H1 (cell line): ENCODE measurements at regions not wholly inside any gene's neighbourhood (a gene's known extent, or its start where the extent isn't known, plus 50 kb on each side); places are given as distances from the start of the nearest gene placed in this dataset.

ENCODE experiments used
- CTCF ChIA-PET: fragments of 300-600 bp; sonication (Branson Sonifier 250); formaldehyde crosslinking; loops from one replicate; lab custom pipeline; 2021; ENCODE audit not compliant: partially characterized antibody; lab: Charles Lee
- POLR2A ChIA-PET: fragments of 300-600 bp; sonication (Branson Sonifier 250); formaldehyde crosslinking; loops from one replicate; lab custom pipeline; 2021; ENCODE audit warnings: inconsistent platforms; ENCODE audit not compliant: partially characterized antibody; lab: Charles Lee
- DNase-seq, 2 experiments: peaks; one replicate each; pipeline versions ENCODE4 v3.0.0 to v3.0.0-alpha.2; 2010 to 2022; ENCODE audit warnings: low spot score in 2 of 2, low read depth in 1 of 2, mixed read lengths in 1 of 2
- FAIRE-seq: peaks from 2 replicates; lab custom pipeline; 2011; peaks lifted over from hg19 to GRCh38; lab: Jason Lieb, UNC
- H2AFZ ChIP-seq: 2 replicates; pipeline ENCODE4 v1.8.1; 2012; ENCODE audit warnings: low read length, inconsistent platforms
- H2AK5ac ChIP-seq: 2 replicates; pipeline ENCODE4 v1.6.1; 2013; ENCODE audit warnings: low read depth, low read length
- H2BK120ac ChIP-seq: replicated peaks from 2 replicates; pipeline ENCODE3; 2013; ENCODE audit warnings: low read depth, low read length, inconsistent platforms
- H2BK12ac ChIP-seq: 2 replicates; pipeline ENCODE4 v1.6.1; 2013; ENCODE audit warnings: low read depth, low read length
- H2BK15ac ChIP-seq: 2 replicates; pipeline ENCODE4 v1.6.1; 2013; ENCODE audit warnings: low read length
- H2BK20ac ChIP-seq: 2 replicates; pipeline ENCODE4 v1.6.1; 2013; ENCODE audit warnings: low read length
- H2BK5ac ChIP-seq: 2 replicates; pipeline ENCODE4 v1.6.1; 2013; ENCODE audit warnings: low read depth, low read length
- H3K14ac ChIP-seq: 2 replicates; pipeline ENCODE4 v1.6.1; 2013; ENCODE audit warnings: inconsistent platforms; ENCODE audit not compliant: insufficient read length
- H3K18ac ChIP-seq: 2 replicates; pipeline ENCODE4 v1.6.1; 2013; ENCODE audit warnings: low read length; ENCODE audit errors: extremely low read depth
- H3K23ac ChIP-seq: 2 replicates; pipeline ENCODE4 v1.6.1; 2013; ENCODE audit warnings: inconsistent platforms; ENCODE audit not compliant: insufficient read length
- H3K23me2 ChIP-seq: 2 replicates; pipeline ENCODE4 v1.6.1; 2013; ENCODE audit warnings: low read depth, low read length
- H3K27ac ChIP-seq: 2 replicates; pipeline ENCODE4 v1.6.1; 2011; ENCODE audit warnings: low read depth, low read length, inconsistent platforms
- H3K27me3 ChIP-seq, 4 experiments: replicated peaks in 1 of 4; 1 replicate in 1 of 4; 2 replicates in 3 of 4; pipeline versions ENCODE4 v1.6.1 to v1.8.1; 2011 to 2013; ENCODE audit warnings: low read length in 3 of 4, mild to moderate bottlenecking in 3 of 4, inconsistent platforms in 2 of 4, mixed read lengths in 2 of 4, moderate library complexity in 1 of 4; ENCODE audit not compliant: control insufficient read depth in 3 of 4, insufficient read depth in 3 of 4; ENCODE audit errors: extremely low read depth in 1 of 4
- H3K36me3 ChIP-seq, 4 experiments: 2 replicates each; pipeline versions ENCODE4 v1.6.1 to v1.8.1; 2011 to 2013; ENCODE audit warnings: mild to moderate bottlenecking in 4 of 4, low read length in 3 of 4, moderate library complexity in 2 of 4, control low read depth in 1 of 4, inconsistent platforms in 1 of 4; ENCODE audit not compliant: insufficient read depth in 4 of 4, control insufficient read depth in 2 of 4
- H3K4ac ChIP-seq: replicated peaks from 2 replicates; pipeline ENCODE3; 2013; ENCODE audit warnings: low read length, low read depth, mixed read lengths, inconsistent platforms; ENCODE audit not compliant: insufficient read length
- H3K4me1 ChIP-seq, 4 experiments: replicated peaks in 1 of 4; 1 replicate in 1 of 4; 2 replicates in 3 of 4; pipeline versions ENCODE4 v1.6.1 to v1.8.1; 2011 to 2013; ENCODE audit warnings: low read length in 3 of 4, inconsistent platforms in 2 of 4, mixed read lengths in 1 of 4; ENCODE audit not compliant: insufficient read depth in 4 of 4, control insufficient read depth in 3 of 4
- H3K4me2 ChIP-seq, 2 experiments: 2 replicates each; pipeline versions ENCODE4 v1.6.1 to v1.8.1; 2011 to 2013; ENCODE audit warnings: low read depth in 2 of 2, low read length in 2 of 2, control low read depth in 1 of 2, inconsistent platforms in 1 of 2, mild to moderate bottlenecking in 1 of 2; ENCODE audit not compliant: insufficient read depth in 1 of 2
- H3K4me3 ChIP-seq, 4 experiments: fragments of 200-600, 300-600 bp in 1 of 4; sonication (generic), shearing (Covaris generic), sonication (Bioruptor Twin) in 1 of 4; 2 replicates each; pipeline versions ENCODE4 v1.5.1 to v1.8.1; 2011 to 2016; ENCODE audit warnings: low read length in 4 of 4, low read depth in 3 of 4, control low read depth in 2 of 4, inconsistent platforms in 2 of 4, mild to moderate bottlenecking in 2 of 4, mixed read lengths in 1 of 4, moderate library complexity in 1 of 4; ENCODE audit not compliant: insufficient read depth in 2 of 4; ENCODE audit errors: extremely low read depth in 1 of 4
- H3K56ac ChIP-seq: replicated peaks from 2 replicates; pipeline ENCODE3; 2013; ENCODE audit warnings: low read depth, mild to moderate bottlenecking, mixed read lengths, low read length, inconsistent platforms; ENCODE audit not compliant: insufficient read length
- H3K79me1 ChIP-seq: 2 replicates; pipeline ENCODE4 v1.6.1; 2013; ENCODE audit warnings: low read depth, low read length, control low read depth
- H3K79me2 ChIP-seq, 2 experiments: 2 replicates each; pipeline versions ENCODE4 v1.6.1 to v1.8.1; 2012 to 2013; ENCODE audit warnings: low read length in 2 of 2, mild to moderate bottlenecking in 2 of 2, inconsistent platforms in 1 of 2; ENCODE audit not compliant: insufficient read depth in 2 of 2, control insufficient read depth in 1 of 2
- H3K9ac ChIP-seq, 4 experiments: replicated peaks in 1 of 4; 1 replicate in 1 of 4; 2 replicates in 3 of 4; pipeline versions ENCODE4 v1.6.1 to v1.8.1; 2011 to 2013; ENCODE audit warnings: low read depth in 3 of 4, low read length in 3 of 4, control low read depth in 2 of 4, mild to moderate bottlenecking in 2 of 4, moderate library complexity in 2 of 4, inconsistent platforms in 1 of 4; ENCODE audit errors: extremely low read depth in 1 of 4
- H3K9me3 ChIP-seq, 2 experiments: 2 replicates each; pipeline versions ENCODE4 v1.6.1 to v1.8.1; 2012 to 2013; ENCODE audit warnings: mild to moderate bottlenecking in 2 of 2, moderate library complexity in 2 of 2, control low read depth in 1 of 2, inconsistent platforms in 1 of 2, low read depth in 1 of 2, low read length in 1 of 2, mixed read lengths in 1 of 2; ENCODE audit not compliant: insufficient read depth in 2 of 2
- H4K20me1 ChIP-seq, 2 experiments: replicated peaks in 1 of 2; 2 replicates each; pipeline versions ENCODE3 to v1.8.1; 2011 to 2013; ENCODE audit warnings: inconsistent platforms in 2 of 2, low read length in 2 of 2, mild to moderate bottlenecking in 1 of 2; ENCODE audit not compliant: insufficient read depth in 2 of 2, control insufficient read depth in 1 of 2
- H4K5ac ChIP-seq: 2 replicates; pipeline ENCODE4 v1.6.1; 2013; ENCODE audit warnings: low read length, low read depth, mixed read lengths, inconsistent platforms; ENCODE audit not compliant: insufficient read length
- H4K8ac ChIP-seq: 2 replicates; pipeline ENCODE4 v1.8.0; 2013; ENCODE audit warnings: mild to moderate bottlenecking, moderate library complexity, low read length, inconsistent platforms; ENCODE audit not compliant: insufficient read depth; ENCODE audit errors: extremely low read depth
- H4K91ac ChIP-seq: replicated peaks from 2 replicates; pipeline ENCODE3; 2013; ENCODE audit warnings: low read length, mixed read lengths, inconsistent platforms; ENCODE audit not compliant: insufficient read length
- BRCA1 ChIP-seq: IDR thresholded peaks from 2 replicates; pipeline ENCODE4 v1.6.1; 2012; ENCODE audit warnings: low read depth, low read length, improper control_type of control experiment
- CHD1 ChIP-seq: IDR thresholded peaks from 2 replicates; pipeline ENCODE4 v1.6.1; 2012; ENCODE audit warnings: low read depth, low read length, improper control_type of control experiment
- CTBP2 ChIP-seq: IDR thresholded peaks from 2 replicates; pipeline ENCODE4 v1.7.0; 2011; ENCODE audit warnings: borderline replicate concordance, mild to moderate bottlenecking, moderate library complexity, mixed read lengths, low read length; ENCODE audit not compliant: insufficient read depth, insufficient read length
- GABPA ChIP-seq: IDR thresholded peaks from 2 replicates; pipeline ENCODE4 v1.6.1; 2011; ENCODE audit warnings: mild to moderate bottlenecking, low read length, moderate library complexity, borderline replicate concordance; ENCODE audit not compliant: insufficient read depth
- HDAC2 ChIP-seq, 2 experiments: fragments of 300-600 bp in 1 of 2; sonication (generic) in 1 of 2; IDR thresholded peaks; 2 replicates each; pipeline ENCODE4 v1.6.1; 2011 to 2012; ENCODE audit warnings: low read depth in 2 of 2, low read length in 2 of 2, mild to moderate bottlenecking in 2 of 2, moderate library complexity in 2 of 2, borderline replicate concordance in 1 of 2, inconsistent platforms in 1 of 2
- MAFK ChIP-seq: IDR thresholded peaks from 2 replicates; pipeline ENCODE4 v1.6.1; 2012; ENCODE audit warnings: low read depth, mild to moderate bottlenecking, improper control_type of control experiment, low read length
- RAD21 ChIP-seq, 2 experiments: IDR thresholded peaks in 1 of 2; conservative IDR thresholded peaks in 1 of 2; 2 replicates each; pipeline ENCODE4 v1.6.1; 2011; ENCODE audit warnings: low read depth in 2 of 2, low read length in 2 of 2, improper control_type of control experiment in 1 of 2, inconsistent platforms in 1 of 2, mild to moderate bottlenecking in 1 of 2, moderate library complexity in 1 of 2
- RFX5 ChIP-seq: IDR thresholded peaks from 2 replicates; pipeline ENCODE4 v1.6.1; 2011; ENCODE audit warnings: low read depth, low read length, improper control_type of control experiment, borderline replicate concordance
- SIRT6 ChIP-seq: IDR thresholded peaks from one replicate; pipeline ENCODE4 v1.7.1; 2012; ENCODE audit warnings: low read length, inconsistent platforms
- SP1 ChIP-seq: IDR thresholded peaks from 2 replicates; pipeline ENCODE4 v1.6.1; 2011; ENCODE audit warnings: low read depth, low read length
- YY1 ChIP-seq: IDR thresholded peaks from 2 replicates; pipeline ENCODE4 v1.6.1; 2011; ENCODE audit warnings: low read depth, mild to moderate bottlenecking, low read length
- WGBS, 2 experiments: shearing (Covaris generic) in 1 of 2; methylation state at CpG; one replicate each; pipeline versions ENCODE4 v1.1.6 to v1.1.7; 2013 to 2015; ENCODE audit warnings: low lambda C conversion rate in 2 of 2, mixed read lengths in 2 of 2, inconsistent platforms in 1 of 2, low coverage in 1 of 2, missing lambda C conversion rate in 1 of 2; ENCODE audit not compliant: insufficient replicate concordance in 2 of 2, insufficient coverage in 1 of 2, insufficient read length in 1 of 2; ENCODE audit errors: extremely low coverage in 1 of 2, missing lambda C conversion rate in 1 of 2; 5-methylcytosine and 5-hydroxymethylcytosine counted together
- TF ChIP-seq, protein P1 (sequence below), 3 experiments: IDR thresholded peaks; 1 replicate in 2 of 3; 2 replicates in 1 of 3; pipeline versions ENCODE4 v1.5.1 to v1.6.1; 2011; ENCODE audit warnings: low read length in 3 of 3, mild to moderate bottlenecking in 3 of 3, inconsistent platforms in 2 of 3, low read depth in 1 of 3, moderate library complexity in 1 of 3; ENCODE audit not compliant: insufficient read depth in 1 of 3; ENCODE audit errors: control extremely low read depth in 1 of 3

DNA sequence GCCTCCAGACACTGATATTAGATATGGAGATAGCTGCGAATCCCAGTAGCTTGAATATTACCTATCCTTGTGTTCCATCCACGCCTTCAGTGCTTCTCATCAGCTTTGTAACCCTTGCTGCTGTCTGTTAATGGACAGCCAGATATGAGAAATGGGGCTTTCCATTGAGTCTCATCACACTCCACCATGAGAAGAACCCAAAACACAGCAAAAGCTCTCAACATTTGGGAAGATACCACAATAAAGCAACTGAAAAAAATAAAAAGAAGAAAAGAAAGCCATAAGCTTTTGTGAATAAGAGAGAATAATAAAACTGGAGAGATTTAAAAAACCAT lies 225.4 kb downstream of the GALC start:
- WGBS, 2 experiments, result 90% methylated on average over 2 of the region's 2 CpGs; no CpG with 5 or more reads in 1 of the 2 experiments
- H3K4me1 ChIP-seq, result peaks cover 0 to 2% (median 0%) of the 10 kb centered on the region in 4 experiments; a peak in 1 of 7 replicates
- FAIRE-seq, result no peak
- TF ChIP-seq CHD1 (no peak), HDAC2 (IDR thresholded peaks at IDR 0.05; ENCODE audit: borderline replicate concordance in 1 of 2, low read depth in 2 of 2, low read length in 2 of 2) (no peak), SP1 (no peak), BRCA1 (no peak), MAFK (no peak), CTBP2 (no peak), RFX5 (no peak), GABPA (no peak), RAD21 (IDR thresholded peaks at IDR 0.05 in 1 of 2, conservative IDR thresholded peaks at IDR 0.05 in 1 of 2; ENCODE audit: low read depth in 2 of 2, low read length in 2 of 2) (no peak), SIRT6 (no peak), YY1 (no peak)
- TF ChIP-seq, protein P1, sequence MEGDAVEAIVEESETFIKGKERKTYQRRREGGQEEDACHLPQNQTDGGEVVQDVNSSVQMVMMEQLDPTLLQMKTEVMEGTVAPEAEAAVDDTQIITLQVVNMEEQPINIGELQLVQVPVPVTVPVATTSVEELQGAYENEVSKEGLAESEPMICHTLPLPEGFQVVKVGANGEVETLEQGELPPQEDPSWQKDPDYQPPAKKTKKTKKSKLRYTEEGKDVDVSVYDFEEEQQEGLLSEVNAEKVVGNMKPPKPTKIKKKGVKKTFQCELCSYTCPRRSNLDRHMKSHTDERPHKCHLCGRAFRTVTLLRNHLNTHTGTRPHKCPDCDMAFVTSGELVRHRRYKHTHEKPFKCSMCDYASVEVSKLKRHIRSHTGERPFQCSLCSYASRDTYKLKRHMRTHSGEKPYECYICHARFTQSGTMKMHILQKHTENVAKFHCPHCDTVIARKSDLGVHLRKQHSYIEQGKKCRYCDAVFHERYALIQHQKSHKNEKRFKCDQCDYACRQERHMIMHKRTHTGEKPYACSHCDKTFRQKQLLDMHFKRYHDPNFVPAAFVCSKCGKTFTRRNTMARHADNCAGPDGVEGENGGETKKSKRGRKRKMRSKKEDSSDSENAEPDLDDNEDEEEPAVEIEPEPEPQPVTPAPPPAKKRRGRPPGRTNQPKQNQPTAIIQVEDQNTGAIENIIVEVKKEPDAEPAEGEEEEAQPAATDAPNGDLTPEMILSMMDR (IDR thresholded peaks at IDR 0.05; ENCODE audit: control extremely low read depth in 1 of 3, insufficient read depth in 1 of 3, low read depth in 1 of 3, low read length in 3 of 3), result no peak

More for the DNA sequence above, 225.4 kb downstream of the GALC start:
- Histone ChIP-seq H4K20me1 (no peaks in the 10 kb centered on the region), H3K56ac (no peak overlapping the region), H3K18ac (no peak overlapping the region), H2BK5ac (no peak overlapping the region), H3K4me3 (no peak overlapping the region), H3K14ac (no peak overlapping the region), H2AK5ac (no peak overlapping the region), H3K4me2 (no peak overlapping the region), H2BK12ac (no peak overlapping the region), H3K23me2 (no peaks in the 10 kb centered on the region), H3K4ac (no peak overlapping the region), H3K9ac (no peak overlapping the region), H3K36me3 (no peaks in the 10 kb centered on the region; a peak in 1 of 8 replicates), H2BK120ac (no peak overlapping the region), H3K23ac (no peak overlapping the region), H3K27ac (no peak overlapping the region), H4K5ac (no peak overlapping the region), H2BK15ac (no peak overlapping the region), H3K9me3 (peaks cover 8% of the 10 kb centered on the region in 2 experiments; a peak in 2 of 4 replicates), H4K8ac (no peak overlapping the region), H3K79me1 (no peaks in the 10 kb centered on the region), H3K79me2 (no peaks in the 10 kb centered on the region), H3K27me3 (no peaks in the 10 kb centered on the region), H4K91ac (no peak overlapping the region), H2BK20ac (no peak overlapping the region), H2AFZ (no peak overlapping the region)
- no peak for DNase-seq
- ChIA-PET CTCF (interaction anchor here (0.7 kb wide), 1 partner anchor 177 kb away, joined by 4 read pairs; no protein-coding TSS in a partner anchor), POLR2A (no interaction called here)
